ENCODE measurements at regions not wholly inside any gene's neighbourhood (a gene's known extent, or its start where the extent isn't known, plus 50 kb on each side); places are given as distances from the start of the nearest gene placed in this dataset.

GRCh38 chr3:36011791-36012190, 368.5 kb upstream of the STAC start:
- TF ChIP-seq, protein P1, sequence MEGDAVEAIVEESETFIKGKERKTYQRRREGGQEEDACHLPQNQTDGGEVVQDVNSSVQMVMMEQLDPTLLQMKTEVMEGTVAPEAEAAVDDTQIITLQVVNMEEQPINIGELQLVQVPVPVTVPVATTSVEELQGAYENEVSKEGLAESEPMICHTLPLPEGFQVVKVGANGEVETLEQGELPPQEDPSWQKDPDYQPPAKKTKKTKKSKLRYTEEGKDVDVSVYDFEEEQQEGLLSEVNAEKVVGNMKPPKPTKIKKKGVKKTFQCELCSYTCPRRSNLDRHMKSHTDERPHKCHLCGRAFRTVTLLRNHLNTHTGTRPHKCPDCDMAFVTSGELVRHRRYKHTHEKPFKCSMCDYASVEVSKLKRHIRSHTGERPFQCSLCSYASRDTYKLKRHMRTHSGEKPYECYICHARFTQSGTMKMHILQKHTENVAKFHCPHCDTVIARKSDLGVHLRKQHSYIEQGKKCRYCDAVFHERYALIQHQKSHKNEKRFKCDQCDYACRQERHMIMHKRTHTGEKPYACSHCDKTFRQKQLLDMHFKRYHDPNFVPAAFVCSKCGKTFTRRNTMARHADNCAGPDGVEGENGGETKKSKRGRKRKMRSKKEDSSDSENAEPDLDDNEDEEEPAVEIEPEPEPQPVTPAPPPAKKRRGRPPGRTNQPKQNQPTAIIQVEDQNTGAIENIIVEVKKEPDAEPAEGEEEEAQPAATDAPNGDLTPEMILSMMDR (IDR thresholded peaks at IDR 0.05): no peak
- TF ChIP-seq POLR2A (IDR thresholded peaks at IDR 0.05) (no peak), POLR2AphosphoS5 (IDR thresholded peaks at IDR 0.05) (no peak)
